GM12864 (cell line): ENCODE measurements at regions not wholly inside any gene's neighbourhood (a gene's known extent, or its start where the extent isn't known, plus 50 kb on each side); places are given as distances from the start of the nearest gene placed in this dataset.
"Not testable (repeated sequence)": the region's sequence is repeated elsewhere in the genome, so short reads cannot be mapped to it uniquely, and the experiment has no call there.

ENCODE experiments used
- DNase-seq: peaks from one replicate; pipeline ENCODE4 v3.0.0-alpha.2; 2011; ENCODE audit warnings: low read depth
- H3K4me3 ChIP-seq: 2 replicates; pipeline ENCODE4 v1.5.1; 2011; ENCODE audit warnings: mild to moderate bottlenecking, low read depth, low read length, control low read depth
- CTCF ChIP-seq: IDR thresholded peaks from 2 replicates; pipeline ENCODE4 v1.5.1; 2011; ENCODE audit warnings: low read depth, mild to moderate bottlenecking, moderate library complexity, low read length, control low read depth, inconsistent platforms; ENCODE audit errors: missing control alignments

GRCh38 chr3:193964517-193964880 lies 171.4 kb upstream of the HES1 start:
- TF ChIP-seq CTCF: no peak
- no peak for DNase-seq
- H3K4me3 ChIP-seq: no peak overlapping the region

- no peak for TF ChIP-seq CTCF
- no peak for DNase-seq
- H3K4me3 ChIP-seq: no peak overlapping the region
These were observed 167.5 kb upstream of the HES1 start for GRCh38 chr3:193968380-193968974.

GRCh38 chr3:193970131-193970772 lies 165.7 kb upstream of the HES1 start:
- DNase-seq, H3K4me3 ChIP-seq: not testable (repeated sequence)
- peak; percentile 72 for TF ChIP-seq CTCF

- DNase-seq: no peak
- no peak for TF ChIP-seq CTCF
- H3K4me3 ChIP-seq: no peak overlapping the region
These were observed 165.2 kb upstream of the HES1 start for GRCh38 chr3:193970773-193971206.

- DNase-seq: no peak
These were observed 164.6 kb upstream of the HES1 start for GRCh38 chr3:193971261-193971751.

GRCh38 chr3:193971966-193972365 lies 164.0 kb upstream of the HES1 start:
- no peak overlapping the region for H3K4me3 ChIP-seq
- no peak for DNase-seq
- TF ChIP-seq CTCF: no peak

More at GRCh38 chr3:193971261-193971751, 164.6 kb upstream of the HES1 start:
- H3K4me3 ChIP-seq: no peak overlapping the region
- no peak for TF ChIP-seq CTCF

GRCh38 chr3:193972832-193973231 lies 163.1 kb upstream of the HES1 start:
- TF ChIP-seq CTCF: no peak
- DNase-seq: no peak

More at GRCh38 chr3:193972832-193973231, 163.1 kb upstream of the HES1 start:
- H3K4me3 ChIP-seq: no peak overlapping the region
